H9 (cell line): ENCODE measurements at regions not wholly inside any gene's neighbourhood (a gene's known extent, or its start where the extent isn't known, plus 50 kb on each side); places are given as distances from the start of the nearest gene placed in this dataset.

Experiments
- DNase-seq: peaks from one replicate; pipeline ENCODE4 v3.0.0-alpha.2; 2017
- H2AFZ ChIP-seq: one replicate; pipeline ENCODE4 v1.6.1; 2013; ENCODE audit warnings: mild to moderate bottlenecking, low read length, control low read depth, moderate library complexity
- H2AK5ac ChIP-seq: 2 replicates; pipeline ENCODE4 v1.6.1; 2013; ENCODE audit warnings: low read length, control low read depth, mixed read lengths; ENCODE audit not compliant: insufficient read length
- H2BK120ac ChIP-seq: one replicate; pipeline ENCODE4 v1.6.1; 2013; ENCODE audit warnings: low read depth, mild to moderate bottlenecking, low read length, control low read depth, inconsistent platforms; ENCODE audit not compliant: poor library complexity, severe bottlenecking
- H2BK12ac ChIP-seq: 2 replicates; pipeline ENCODE4 v1.6.1; 2013; ENCODE audit warnings: low read length, control low read depth, mixed read lengths, low read depth; ENCODE audit not compliant: insufficient read length
- H2BK15ac ChIP-seq: 2 replicates; pipeline ENCODE4 v1.6.1; 2013; ENCODE audit warnings: low read depth, low read length, control low read depth
- H2BK20ac ChIP-seq: one replicate; pipeline ENCODE4 v1.6.1; 2013; ENCODE audit warnings: low read depth, mild to moderate bottlenecking, low read length, control low read depth, inconsistent platforms; ENCODE audit not compliant: poor library complexity, severe bottlenecking
- H2BK5ac ChIP-seq: 2 replicates; pipeline ENCODE4 v1.6.1; 2013; ENCODE audit warnings: low read length, control low read depth, mixed read lengths; ENCODE audit not compliant: insufficient read length
- H3K14ac ChIP-seq: 2 replicates; pipeline ENCODE4 v1.6.1; 2013; ENCODE audit warnings: low read length, control low read depth; ENCODE audit not compliant: insufficient read depth
- H3K18ac ChIP-seq: 2 replicates; pipeline ENCODE4 v1.6.1; 2013; ENCODE audit warnings: low read depth, mild to moderate bottlenecking, mixed read lengths, low read length, control low read depth; ENCODE audit not compliant: insufficient read length
- H3K23ac ChIP-seq: 2 replicates; pipeline ENCODE4 v1.6.1; 2013; ENCODE audit warnings: low read length, control low read depth, mixed read lengths, low read depth; ENCODE audit not compliant: insufficient read length
- H3K23me2 ChIP-seq: 2 replicates; pipeline ENCODE4 v1.6.1; 2013; ENCODE audit warnings: low read depth, mild to moderate bottlenecking, mixed read lengths, low read length, control low read depth; ENCODE audit not compliant: insufficient read length, poor library complexity, severe bottlenecking
- H3K27ac ChIP-seq: 2 replicates; pipeline ENCODE4 v1.5.1; 2013; ENCODE audit warnings: low read length, control low read depth, mixed read lengths, low read depth; ENCODE audit not compliant: insufficient read length
- H3K27me3 ChIP-seq: 2 replicates; pipeline ENCODE4 v1.6.1; 2013; ENCODE audit warnings: low read length, control low read depth, inconsistent platforms; ENCODE audit not compliant: insufficient read depth
- H3K4ac ChIP-seq: 2 replicates; pipeline ENCODE4 v1.6.1; 2013; ENCODE audit warnings: low read depth, mild to moderate bottlenecking, control low read depth, inconsistent platforms, low read length, moderate library complexity
- H3K4me1 ChIP-seq: 2 replicates; pipeline ENCODE4 v1.6.1; 2013; ENCODE audit warnings: low read length, control low read depth, inconsistent platforms; ENCODE audit not compliant: insufficient read depth
- H3K4me2 ChIP-seq: 2 replicates; pipeline ENCODE4 v1.6.1; 2013; ENCODE audit warnings: low read length, control low read depth, mixed read lengths; ENCODE audit not compliant: insufficient read length, insufficient read depth
- H3K56ac ChIP-seq: 2 replicates; pipeline ENCODE4 v1.6.1; 2013; ENCODE audit warnings: low read depth, mild to moderate bottlenecking, mixed read lengths, low read length, control low read depth; ENCODE audit not compliant: insufficient read length
- H3K79me1 ChIP-seq: 2 replicates; pipeline ENCODE4 v1.6.1; 2013; ENCODE audit warnings: low read depth, mild to moderate bottlenecking, moderate library complexity, low read length, control low read depth, inconsistent platforms; ENCODE audit not compliant: insufficient read depth, poor library complexity, severe bottlenecking
- H3K79me2 ChIP-seq: 2 replicates; pipeline ENCODE4 v1.6.1; 2013; ENCODE audit warnings: low read length, control low read depth, inconsistent platforms; ENCODE audit not compliant: insufficient read depth
- H3K9ac ChIP-seq: 2 replicates; pipeline ENCODE4 v1.6.1; 2013; ENCODE audit warnings: low read length, control low read depth, mixed read lengths; ENCODE audit not compliant: insufficient read length; ENCODE audit errors: extremely low read depth
- H3K9me3 ChIP-seq: one replicate; pipeline ENCODE4 v1.6.1; 2013; ENCODE audit warnings: low read depth, low read length, inconsistent platforms; ENCODE audit not compliant: control insufficient read depth
- H3T11ph ChIP-seq: one replicate; pipeline ENCODE4 v1.6.1; 2013; ENCODE audit warnings: mild to moderate bottlenecking, low read length, control low read depth, inconsistent platforms
- H4K20me1 ChIP-seq: one replicate; pipeline ENCODE4 v1.6.1; 2013; ENCODE audit not compliant: control insufficient read depth, insufficient read length, insufficient read depth
- H4K5ac ChIP-seq: 2 replicates; pipeline ENCODE4 v1.6.1; 2013; ENCODE audit warnings: low read depth, mild to moderate bottlenecking, mixed read lengths, low read length, control low read depth; ENCODE audit not compliant: insufficient read length
- H4K8ac ChIP-seq: replicated peaks from 2 replicates; pipeline ENCODE4 v1.6.1; 2013; ENCODE audit warnings: low read length, control low read depth, mixed read lengths, low read depth; ENCODE audit not compliant: insufficient read length
- H4K91ac ChIP-seq: 2 replicates; pipeline ENCODE4 v1.6.1; 2013; ENCODE audit warnings: low read depth, mild to moderate bottlenecking, moderate library complexity, mixed read lengths, low read length, control low read depth; ENCODE audit not compliant: insufficient read length
- H3K27ac Mint-ChIP-seq, 3 experiments: 2 replicates in 2 of 3; 3 replicates in 1 of 3; pipeline ENCODE4 v1.8.0; 2020 to 2021; ENCODE audit warnings: mixed read lengths in 3 of 3, mild to moderate bottlenecking in 1 of 3, moderate library complexity in 1 of 3
- H3K27me3 Mint-ChIP-seq: 2 replicates; pipeline ENCODE4 v1.8.0; 2021; ENCODE audit warnings: low read depth, mild to moderate bottlenecking, moderate library complexity, mixed read lengths
- H3K36me3 Mint-ChIP-seq, 3 experiments: 2 replicates in 2 of 3; 3 replicates in 1 of 3; pipeline ENCODE4 v1.8.0; 2020 to 2021; ENCODE audit warnings: low read depth in 3 of 3, mixed read lengths in 3 of 3; ENCODE audit not compliant: insufficient read depth in 1 of 3
- H3K4me1 Mint-ChIP-seq, 2 experiments: 2 replicates each; pipeline ENCODE4 v1.8.0; 2020; ENCODE audit warnings: mixed read lengths in 2 of 2
- H3K4me3 Mint-ChIP-seq, 2 experiments: 2 replicates in 1 of 2; 3 replicates in 1 of 2; pipeline ENCODE4 v1.8.0; 2020 to 2021; ENCODE audit warnings: mild to moderate bottlenecking in 2 of 2, mixed read lengths in 2 of 2, moderate library complexity in 1 of 2
- H3K9me3 Mint-ChIP-seq, 2 experiments: 2 replicates in 1 of 2; 3 replicates in 1 of 2; pipeline ENCODE4 v1.8.0; 2020; ENCODE audit warnings: mild to moderate bottlenecking in 2 of 2, mixed read lengths in 2 of 2, moderate library complexity in 1 of 2
- WGBS: extraction: QIAGEN DNeasy Blood & Tissue Kit; methylation state at CpG from one replicate; pipeline ENCODE4 v1.1.7; 2013; ENCODE audit warnings: missing lambda C conversion rate, low lambda C conversion rate, mixed read lengths; ENCODE audit not compliant: insufficient read length; ENCODE audit errors: extremely low coverage; 5-methylcytosine and 5-hydroxymethylcytosine counted together
- TF ChIP-seq, protein P1 (sequence below): fragments of 200-600 bp; sonication (generic); conservative IDR thresholded peaks from 3 replicates; pipeline ENCODE4 v1.8.0; 2021; ENCODE audit warnings: antibody characterized with exemption, mild to moderate bottlenecking

DNA sequence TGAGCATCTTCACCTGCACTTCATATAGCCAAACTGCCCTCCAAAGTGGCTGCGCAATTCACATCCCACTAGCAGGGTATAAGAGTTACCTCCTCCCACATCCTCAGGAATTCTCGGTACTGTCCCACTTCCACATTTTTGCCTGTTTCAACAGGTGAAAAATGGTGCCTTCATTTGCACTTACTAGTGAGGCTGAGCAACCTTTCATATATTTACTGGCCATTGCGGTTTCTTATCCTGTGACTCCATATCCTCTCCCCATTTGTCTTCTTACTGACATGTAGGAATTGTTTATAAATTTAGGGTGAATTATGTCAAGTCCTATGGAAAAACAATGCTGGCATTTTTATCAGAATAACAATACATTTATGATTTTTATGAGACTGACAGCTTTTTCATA, 61.9 kb downstream of the NIBAN1 start:
- Histone ChIP-seq H3K4ac (no peak overlapping the region), H2BK20ac (no peak overlapping the region), H4K8ac (no peak overlapping the region), H4K91ac (no peak overlapping the region), H3K9me3 (no peaks in the 10 kb centered on the region), H3K9ac (no peak overlapping the region), H3T11ph (no peak overlapping the region), H3K4me1 (no peaks in the 10 kb centered on the region), H4K20me1 (no peaks in the 10 kb centered on the region), H3K56ac (no peak overlapping the region), H3K27ac (no peak overlapping the region), H3K23ac (no peak overlapping the region), H3K79me1 (no peaks in the 10 kb centered on the region), H2BK12ac (no peak overlapping the region), H3K4me2 (no peak overlapping the region), H3K14ac (no peak overlapping the region), H2BK120ac (no peak overlapping the region), H2AFZ (no peak overlapping the region), H3K23me2 (no peaks in the 10 kb centered on the region), H2AK5ac (no peak overlapping the region), H2BK15ac (no peak overlapping the region), H4K5ac (no peak overlapping the region), H2BK5ac (no peak overlapping the region), H3K18ac (no peak overlapping the region), H3K79me2 (no peaks in the 10 kb centered on the region), H3K27me3 (no peaks in the 10 kb centered on the region)
- H3K27ac Mint-ChIP-seq, result no peak overlapping the region
- no peaks in the 10 kb centered on the region for H3K27me3 Mint-ChIP-seq
- peaks cover 0 to 2% of the 10 kb centered on the region in 2 experiments; a peak in 2 of 4 replicates for H3K4me1 Mint-ChIP-seq
- H3K4me3 Mint-ChIP-seq, result no peak overlapping the region
- DNase-seq, result no peak
- WGBS, result no CpG with 5 or more reads among the region's 3 CpGs
- H3K36me3 Mint-ChIP-seq, result no peaks in the 10 kb centered on the region
- TF ChIP-seq, protein P1, sequence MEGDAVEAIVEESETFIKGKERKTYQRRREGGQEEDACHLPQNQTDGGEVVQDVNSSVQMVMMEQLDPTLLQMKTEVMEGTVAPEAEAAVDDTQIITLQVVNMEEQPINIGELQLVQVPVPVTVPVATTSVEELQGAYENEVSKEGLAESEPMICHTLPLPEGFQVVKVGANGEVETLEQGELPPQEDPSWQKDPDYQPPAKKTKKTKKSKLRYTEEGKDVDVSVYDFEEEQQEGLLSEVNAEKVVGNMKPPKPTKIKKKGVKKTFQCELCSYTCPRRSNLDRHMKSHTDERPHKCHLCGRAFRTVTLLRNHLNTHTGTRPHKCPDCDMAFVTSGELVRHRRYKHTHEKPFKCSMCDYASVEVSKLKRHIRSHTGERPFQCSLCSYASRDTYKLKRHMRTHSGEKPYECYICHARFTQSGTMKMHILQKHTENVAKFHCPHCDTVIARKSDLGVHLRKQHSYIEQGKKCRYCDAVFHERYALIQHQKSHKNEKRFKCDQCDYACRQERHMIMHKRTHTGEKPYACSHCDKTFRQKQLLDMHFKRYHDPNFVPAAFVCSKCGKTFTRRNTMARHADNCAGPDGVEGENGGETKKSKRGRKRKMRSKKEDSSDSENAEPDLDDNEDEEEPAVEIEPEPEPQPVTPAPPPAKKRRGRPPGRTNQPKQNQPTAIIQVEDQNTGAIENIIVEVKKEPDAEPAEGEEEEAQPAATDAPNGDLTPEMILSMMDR, result no peak
- no peaks in the 10 kb centered on the region for H3K9me3 Mint-ChIP-seq
